Type B pancreatic cell (in vitro differentiated cells): ENCODE measurements at regions not wholly inside any gene's neighbourhood (a gene's known extent, or its start where the extent isn't known, plus 50 kb on each side); places are given as distances from the start of the nearest gene placed in this dataset.

Source experiments
- DNase-seq: peaks from one replicate; pipeline ENCODE4 v3.0.0; 2021; ENCODE audit warnings: mixed read lengths; ENCODE audit not compliant: unreplicated experiment; ENCODE audit errors: extremely low spot score
- H3K27ac Mint-ChIP-seq: 2 replicates; pipeline ENCODE4 v1.8.0; 2021; ENCODE audit warnings: mild to moderate bottlenecking, mixed read lengths
- H3K27me3 Mint-ChIP-seq: 2 replicates; pipeline ENCODE4 v1.8.0; 2021; ENCODE audit warnings: mixed read lengths
- H3K36me3 Mint-ChIP-seq: 2 replicates; pipeline ENCODE4 v1.8.0; 2021; ENCODE audit warnings: mixed read lengths
- H3K4me1 Mint-ChIP-seq: one replicate; pipeline ENCODE4 v1.8.0; 2021; ENCODE audit warnings: mixed read lengths; ENCODE audit not compliant: unreplicated experiment
- H3K4me3 Mint-ChIP-seq: 2 replicates; pipeline ENCODE4 v1.8.0; 2021; ENCODE audit warnings: mild to moderate bottlenecking, mixed read lengths
- H3K9me3 Mint-ChIP-seq: 2 replicates; pipeline ENCODE4 v1.8.0; 2021; ENCODE audit warnings: mixed read lengths
- CTCF ChIP-seq: fragments of 200-600 bp; sonication (generic); conservative IDR thresholded peaks from 2 replicates; pipeline ENCODE4 v1.5.0; 2021; ENCODE audit warnings: antibody characterized with exemption, mild to moderate bottlenecking

DNA sequence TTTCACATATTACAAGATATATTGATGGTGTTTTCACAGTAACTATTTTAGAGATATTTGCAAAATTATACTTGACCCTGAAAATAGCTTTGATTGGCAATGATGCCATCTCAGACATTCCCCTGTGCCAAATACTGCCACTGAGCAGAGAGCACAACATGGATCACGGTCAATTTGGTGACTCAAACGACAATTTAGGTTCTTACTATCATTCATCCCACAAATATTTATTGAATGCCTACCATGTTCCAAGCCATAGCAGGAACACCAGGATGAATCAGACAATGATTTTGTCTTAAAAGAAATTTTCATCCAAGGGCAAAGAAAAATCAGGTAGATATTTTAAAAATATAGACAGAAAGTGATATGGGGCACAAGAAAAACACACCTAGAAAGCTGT, 153.2 kb upstream of the ADO start:
- no peak overlapping the region for H3K27ac Mint-ChIP-seq

GRCh38 chr10:62652114-62652513, 152.4 kb upstream of the ADO start:
- Mint-ChIP-seq H3K36me3 (no peaks in the 10 kb centered on the region), H3K9me3 (no peaks in the 10 kb centered on the region), H3K27me3 (no peaks in the 10 kb centered on the region), H3K27ac (no peak overlapping the region), H3K4me3 (no peak overlapping the region), H3K4me1 (no peaks in the 10 kb centered on the region)
- no peak for TF ChIP-seq CTCF
- no peak for DNase-seq

More for the DNA sequence above, 153.2 kb upstream of the ADO start:
- H3K27me3 Mint-ChIP-seq = no peaks in the 10 kb centered on the region
- H3K4me3 Mint-ChIP-seq = no peak overlapping the region
- no peaks in the 10 kb centered on the region for H3K4me1 Mint-ChIP-seq
- TF ChIP-seq CTCF = no peak
- no peak for DNase-seq
- H3K9me3 Mint-ChIP-seq = no peaks in the 10 kb centered on the region
- no peaks in the 10 kb centered on the region for H3K36me3 Mint-ChIP-seq

- Mint-ChIP-seq H3K9me3 (no peaks in the 10 kb centered on the region), H3K27ac (no peak overlapping the region), H3K4me3 (no peak overlapping the region), H3K4me1 (no peaks in the 10 kb centered on the region), H3K27me3 (no peaks in the 10 kb centered on the region), H3K36me3 (no peaks in the 10 kb centered on the region)
- DNase-seq = no peak
- no peak for TF ChIP-seq CTCF
Observed at GRCh38 chr10:62652564-62652963, 152.0 kb upstream of the ADO start.

DNA sequence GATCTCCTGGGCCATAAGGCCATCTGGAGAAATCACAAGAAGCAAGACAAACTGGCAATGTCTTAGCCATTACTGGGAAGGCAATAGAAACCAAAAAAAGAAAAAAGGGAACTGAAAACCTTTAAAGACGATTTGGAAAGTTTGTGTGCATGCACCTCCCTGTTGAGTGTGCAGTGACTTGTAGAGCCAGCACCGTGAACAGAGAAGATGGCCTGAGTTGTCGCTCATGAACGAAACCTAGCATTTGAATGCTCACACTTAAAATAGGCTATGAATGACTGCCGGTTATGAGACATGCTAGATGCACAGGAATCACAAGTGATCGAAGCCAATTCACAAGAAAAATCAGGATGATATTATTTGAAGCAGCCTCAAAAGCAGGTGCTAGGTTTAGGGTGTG, 151.3 kb upstream of the ADO start:
- Mint-ChIP-seq H3K4me3 (no peak overlapping the region), H3K27me3 (no peaks in the 10 kb centered on the region), H3K27ac (no peak overlapping the region), H3K9me3 (no peaks in the 10 kb centered on the region), H3K4me1 (no peaks in the 10 kb centered on the region), H3K36me3 (no peaks in the 10 kb centered on the region)
- TF ChIP-seq CTCF = no peak
- DNase-seq = no peak

DNA sequence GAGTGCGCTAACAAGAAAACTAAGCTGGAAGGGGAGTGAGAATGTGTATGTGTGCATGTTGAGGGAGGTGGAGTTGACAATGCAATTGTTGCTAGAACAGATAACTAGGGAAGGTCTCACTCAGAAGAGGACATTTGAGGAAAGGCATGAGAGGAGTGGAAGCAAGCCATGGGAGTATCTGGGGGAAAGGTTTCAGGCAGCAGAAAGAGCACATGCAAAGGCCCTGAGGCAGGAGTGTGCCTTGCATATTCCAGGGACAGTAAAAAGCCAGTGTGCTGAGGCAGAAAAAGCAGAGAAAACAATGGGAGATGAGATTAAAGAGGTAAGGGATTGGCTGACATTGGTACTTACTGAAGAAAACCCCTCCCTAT, 149.6 kb upstream of the ADO start:
- Mint-ChIP-seq H3K4me1 (no peaks in the 10 kb centered on the region), H3K9me3 (no peaks in the 10 kb centered on the region), H3K36me3 (no peaks in the 10 kb centered on the region), H3K27ac (no peak overlapping the region), H3K4me3 (no peak overlapping the region), H3K27me3 (no peaks in the 10 kb centered on the region)
- DNase-seq = no peak
- no peak for TF ChIP-seq CTCF

DNA sequence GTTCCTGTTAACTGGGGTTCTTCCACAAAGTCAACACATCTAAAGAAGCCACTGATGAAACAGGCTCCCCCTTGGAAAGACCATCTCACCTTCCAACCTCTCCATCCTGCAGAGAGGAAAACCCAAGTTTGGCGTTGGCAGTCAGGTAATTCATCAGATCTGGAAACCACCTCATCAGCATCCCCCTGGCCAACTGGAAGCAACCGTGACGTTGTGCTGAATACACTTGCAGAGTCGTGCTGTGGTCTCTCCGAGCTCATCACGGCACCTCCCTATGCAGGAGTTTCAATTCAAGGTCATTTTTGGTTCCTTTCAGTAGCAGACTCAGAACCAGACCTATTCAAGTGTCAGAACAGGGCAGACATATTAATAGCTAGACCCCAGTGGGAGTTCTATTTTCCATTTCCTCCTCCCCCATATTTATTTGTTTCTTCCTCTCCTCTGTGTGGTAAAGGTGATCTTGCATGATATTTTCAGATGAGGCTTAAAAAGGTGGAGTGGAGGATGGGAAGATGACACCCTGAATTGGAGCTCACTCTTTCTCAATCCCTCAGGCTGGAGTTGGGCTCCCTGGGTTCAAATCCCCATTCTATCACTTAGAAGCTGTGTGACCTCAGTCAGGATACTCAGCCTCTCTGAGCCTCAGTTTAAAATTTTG, 149.1 kb upstream of the ADO start:
- no peaks in the 10 kb centered on the region for H3K4me1 Mint-ChIP-seq
- H3K9me3 Mint-ChIP-seq = no peaks in the 10 kb centered on the region
- no peak for DNase-seq
- no peak overlapping the region for H3K27ac Mint-ChIP-seq
- TF ChIP-seq CTCF = no peak
- H3K4me3 Mint-ChIP-seq = no peak overlapping the region
- no peaks in the 10 kb centered on the region for H3K27me3 Mint-ChIP-seq
- no peaks in the 10 kb centered on the region for H3K36me3 Mint-ChIP-seq
